NCI-H510A treated with DMSO at 0.1 percent for 48 hours (cell line): ENCODE measurements at regions not wholly inside any gene's neighbourhood (a gene's known extent, or its start where the extent isn't known, plus 50 kb on each side); places are given as distances from the start of the nearest gene placed in this dataset.

ENCODE experiments used
- DNase-seq: peaks from one replicate; lab custom pipeline; 2025; lab: John Stamatoyannopoulos, UW

- DNase-seq: no peak
Measured at GRCh38 chr1:56417646-56418045, 161.7 kb downstream of the PLPP3 start.

- DNase-seq: no peak
Measured at GRCh38 chr1:56416495-56416894, 162.9 kb downstream of the PLPP3 start.

GRCh38 chr1:56415720-56416119, 163.6 kb downstream of the PLPP3 start:
- no peak for DNase-seq

DNA sequence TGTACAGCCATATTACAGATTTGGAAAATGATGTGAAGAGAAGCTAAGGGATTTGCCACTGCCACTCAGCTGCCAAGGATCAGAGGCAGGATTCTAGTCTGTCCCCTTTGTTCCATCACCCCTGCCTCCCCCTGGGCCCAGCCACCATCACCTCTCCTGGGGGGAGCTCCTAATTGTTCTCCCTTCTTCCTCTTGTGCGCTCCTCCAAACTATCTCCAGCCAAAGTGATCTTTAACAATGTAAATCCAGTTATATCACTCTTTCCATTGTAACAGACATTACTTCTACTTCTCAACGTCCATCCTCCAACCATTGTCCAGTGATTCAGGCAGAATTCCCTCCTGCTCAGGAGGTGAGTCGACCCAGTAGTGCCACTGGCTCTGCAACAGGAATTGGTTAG, 164.1 kb downstream of the PLPP3 start:
- DNase-seq: no peak

- peak; percentile 89 for DNase-seq
Measured at GRCh38 chr1:56414728-56415224, 164.6 kb downstream of the PLPP3 start.

- no peak for DNase-seq
Measured at GRCh38 chr1:56413671-56414199, 165.6 kb downstream of the PLPP3 start.

DNA sequence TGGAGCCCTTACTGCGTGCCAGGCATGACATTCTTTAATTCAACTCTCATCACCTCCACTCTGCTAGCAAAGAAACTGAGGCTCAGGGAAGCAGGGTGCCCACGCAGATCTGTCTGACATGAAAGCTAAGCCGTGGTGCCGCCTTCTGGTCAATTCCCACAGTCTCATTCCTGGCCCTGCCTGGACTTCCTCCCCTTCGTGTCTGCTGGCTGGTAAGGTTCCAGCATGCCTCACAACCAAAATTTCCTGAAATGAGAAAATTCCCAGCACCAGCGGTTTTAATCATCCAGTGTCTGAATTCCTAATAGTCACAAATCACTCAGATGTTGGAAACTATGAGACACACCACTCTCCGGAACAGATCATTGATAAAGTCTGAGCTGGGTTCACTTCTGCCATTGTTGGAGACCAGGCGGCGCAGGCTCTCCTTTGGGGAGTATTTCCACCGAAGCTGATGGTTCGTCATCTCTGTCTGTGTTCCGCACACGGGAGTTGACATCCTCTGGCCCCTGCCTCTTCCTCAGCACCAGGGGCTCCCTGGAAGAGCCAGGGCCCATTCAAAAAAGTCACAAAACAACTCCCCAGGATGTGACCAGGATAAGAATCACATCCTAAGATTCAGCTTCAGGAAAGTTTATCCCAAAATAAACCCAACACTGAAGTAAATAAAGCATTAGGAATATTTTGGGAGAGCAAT, 167.7 kb downstream of the PLPP3 start:
- no peak for DNase-seq

DNA sequence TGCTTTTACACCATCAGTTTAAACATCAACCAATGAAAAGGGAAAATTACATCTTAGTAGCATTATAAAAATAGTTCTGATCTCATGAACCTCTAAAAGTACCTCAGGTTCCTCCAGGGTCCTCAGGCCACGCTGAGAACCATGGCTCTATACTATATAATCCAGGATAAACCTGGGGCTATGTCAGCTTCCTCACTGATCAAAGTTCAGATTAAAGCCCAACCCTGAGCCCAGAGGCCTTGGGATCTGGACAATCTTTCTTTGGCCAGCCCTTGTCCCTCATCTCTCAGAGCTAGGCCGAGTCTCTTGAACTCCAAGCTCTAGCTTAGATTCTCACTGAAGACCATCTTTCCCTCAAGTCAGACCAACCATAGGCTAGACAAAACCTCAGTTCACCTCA, 168.3 kb downstream of the PLPP3 start:
- no peak for DNase-seq

DNA sequence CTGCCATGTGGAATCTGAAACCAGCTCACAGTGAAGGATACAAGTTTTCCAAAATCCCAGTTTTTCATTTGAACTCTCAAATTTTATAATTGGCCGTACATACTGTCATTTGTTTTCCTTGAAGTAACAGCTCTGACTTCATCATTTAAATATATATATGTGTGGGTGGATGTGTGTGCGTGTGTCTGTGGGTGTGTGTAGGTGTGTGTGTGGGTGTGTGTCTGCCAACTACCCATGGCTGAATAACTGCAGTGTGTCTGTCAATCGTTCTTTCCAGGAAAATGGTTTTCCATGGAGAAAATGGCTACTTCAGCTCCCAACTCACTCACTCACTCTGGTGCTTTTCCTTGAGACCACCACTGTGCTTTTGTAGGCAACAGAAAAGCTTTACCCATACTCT, 169.0 kb downstream of the PLPP3 start:
- DNase-seq: no peak

- no peak for DNase-seq
Measured at GRCh38 chr1:56409112-56409691, 170.2 kb downstream of the PLPP3 start.

DNA sequence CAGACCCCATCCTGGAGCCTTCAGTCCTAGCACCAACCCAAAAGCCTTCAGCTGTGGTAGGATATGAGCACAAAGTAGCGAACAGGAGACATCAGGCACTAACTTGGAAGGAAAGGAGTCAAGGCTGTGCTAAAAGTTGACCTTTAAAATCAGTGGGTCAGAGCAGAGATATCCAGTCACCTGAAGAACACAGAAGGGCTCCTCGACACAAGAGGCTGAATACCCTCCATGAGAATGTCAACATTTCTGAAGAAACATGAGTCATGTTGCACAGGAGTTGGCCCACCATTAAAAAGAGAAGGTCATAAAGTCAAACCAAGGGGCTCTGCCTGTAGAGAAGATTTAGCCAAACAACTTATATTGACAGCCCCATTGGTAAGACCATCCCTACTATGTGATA, 172.5 kb downstream of the PLPP3 start:
- no peak for DNase-seq

- no peak for DNase-seq
Measured at GRCh38 chr1:56404561-56405030, 174.8 kb downstream of the PLPP3 start.

DNA sequence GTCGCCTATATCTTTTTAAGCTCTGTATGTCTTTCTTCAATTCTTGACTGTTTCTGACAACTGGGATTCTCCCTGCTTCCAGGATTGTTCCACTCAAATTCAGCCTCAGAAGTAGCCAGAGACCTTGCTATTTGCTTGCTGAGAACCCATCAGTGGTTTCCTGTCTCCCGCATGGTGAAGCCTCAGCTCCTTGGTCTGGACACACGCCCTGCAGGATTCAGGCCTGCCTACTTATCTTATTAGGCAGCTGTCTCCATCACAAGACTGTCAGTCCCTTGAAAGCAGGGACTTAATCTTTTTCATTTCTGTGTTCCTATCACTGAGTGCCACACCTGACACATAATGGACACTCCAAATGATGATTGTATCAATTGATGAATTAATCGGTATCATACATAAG, 175.3 kb downstream of the PLPP3 start:
- no peak for DNase-seq

GRCh38 chr1:56403321-56403720, 176.0 kb downstream of the PLPP3 start:
- DNase-seq: no peak

DNA sequence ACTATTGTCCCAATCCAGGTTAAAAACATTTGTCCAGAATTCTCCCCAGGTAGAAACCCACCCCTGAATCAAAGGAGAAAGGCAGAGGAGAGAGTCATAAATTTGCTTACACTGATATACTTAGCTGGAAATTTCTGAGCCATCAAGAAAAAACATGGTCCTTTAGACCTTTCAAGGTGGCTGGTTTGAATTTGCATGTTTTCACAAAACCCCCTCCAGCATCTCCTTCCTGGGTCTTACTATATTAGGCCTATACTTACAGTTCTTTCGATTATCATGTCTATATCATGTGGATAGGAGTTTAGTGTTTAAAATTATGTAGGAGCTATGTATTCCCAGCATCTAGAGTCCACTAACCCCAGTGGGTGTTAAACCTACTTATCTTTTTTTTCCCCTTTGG, 178.2 kb downstream of the PLPP3 start:
- DNase-seq: no peak

- no peak for DNase-seq
Measured at GRCh38 chr1:56400526-56400925, 178.8 kb downstream of the PLPP3 start.

GRCh38 chr1:56399795-56400194, 179.6 kb downstream of the PLPP3 start:
- DNase-seq: no peak

DNA sequence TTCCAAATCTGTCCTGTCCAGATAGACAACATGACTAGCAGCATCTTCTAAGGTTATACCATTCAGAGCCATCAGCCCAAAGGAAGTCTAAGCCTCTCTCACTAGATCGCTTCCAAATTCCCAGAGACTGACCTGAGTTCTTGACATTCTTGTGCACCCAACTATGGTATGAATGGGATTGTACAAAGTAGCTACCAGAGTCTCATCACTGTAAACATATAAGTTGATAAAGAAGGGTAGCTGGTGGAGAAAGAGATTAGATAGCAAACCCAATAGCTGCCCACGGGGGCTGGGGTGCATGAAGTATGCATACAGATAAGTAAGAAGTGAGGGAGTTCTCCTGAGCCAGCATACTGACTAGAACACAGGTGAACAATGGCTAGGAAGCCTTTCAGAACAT, 180.0 kb downstream of the PLPP3 start:
- no peak for DNase-seq

- no peak for DNase-seq
Measured at GRCh38 chr1:56397811-56398231, 181.5 kb downstream of the PLPP3 start.

DNA sequence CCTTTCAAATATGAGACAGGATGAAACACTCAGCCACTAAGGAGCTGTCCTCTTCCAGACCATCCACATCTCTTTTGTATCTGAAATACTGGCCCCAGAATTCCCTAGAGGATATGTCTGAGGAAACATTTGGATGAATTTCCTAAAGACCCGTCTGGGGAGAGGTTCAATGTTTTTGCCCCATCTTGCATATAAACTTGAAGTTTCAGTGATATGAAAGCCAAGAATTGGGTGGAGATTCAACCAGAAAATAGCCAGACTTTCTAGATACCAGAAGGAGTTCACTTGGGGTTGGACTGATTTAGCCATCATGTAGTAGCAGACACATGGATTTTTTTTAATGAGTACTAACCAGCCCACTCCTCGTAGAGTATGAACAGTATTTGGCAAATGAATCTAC, 182.0 kb downstream of the PLPP3 start:
- DNase-seq: no peak

DNA sequence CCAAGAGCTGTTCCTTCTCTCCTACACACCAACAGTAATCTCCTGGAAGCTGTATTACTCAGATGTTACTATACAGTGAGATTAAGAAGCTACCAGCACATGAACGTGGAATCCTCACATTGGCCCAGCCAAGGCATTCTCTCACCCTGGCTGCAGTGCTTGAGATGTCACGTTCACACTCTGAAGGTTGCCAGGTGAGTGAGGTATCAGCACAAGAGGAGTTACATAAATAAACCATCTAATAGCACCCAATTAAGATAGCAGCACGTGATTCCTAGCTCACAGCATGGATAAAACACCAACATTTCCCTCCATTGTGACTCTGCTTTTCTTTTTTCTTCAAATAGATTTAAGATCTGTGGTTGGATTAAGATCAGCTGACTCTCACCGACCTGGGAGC, 182.8 kb downstream of the PLPP3 start:
- DNase-seq: no peak

DNA sequence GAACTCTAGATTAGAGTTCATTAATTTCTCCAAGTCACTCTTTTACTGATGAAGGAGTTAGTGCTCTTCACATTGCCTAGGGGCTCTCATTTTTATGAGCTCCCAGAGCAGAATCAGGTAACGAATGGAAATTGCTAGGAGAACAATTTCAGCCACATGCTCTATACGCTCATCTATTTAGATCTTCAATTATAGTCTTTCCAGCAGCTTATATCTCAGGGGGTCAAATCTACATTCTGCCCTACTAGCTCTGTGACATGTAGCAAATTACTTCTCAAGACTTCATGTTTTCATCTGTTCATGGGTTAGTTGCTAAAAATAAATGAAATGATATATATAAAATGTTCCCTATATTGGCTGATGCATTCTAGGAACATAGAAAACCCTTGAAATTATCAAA, 183.6 kb downstream of the PLPP3 start:
- DNase-seq: no peak

DNA sequence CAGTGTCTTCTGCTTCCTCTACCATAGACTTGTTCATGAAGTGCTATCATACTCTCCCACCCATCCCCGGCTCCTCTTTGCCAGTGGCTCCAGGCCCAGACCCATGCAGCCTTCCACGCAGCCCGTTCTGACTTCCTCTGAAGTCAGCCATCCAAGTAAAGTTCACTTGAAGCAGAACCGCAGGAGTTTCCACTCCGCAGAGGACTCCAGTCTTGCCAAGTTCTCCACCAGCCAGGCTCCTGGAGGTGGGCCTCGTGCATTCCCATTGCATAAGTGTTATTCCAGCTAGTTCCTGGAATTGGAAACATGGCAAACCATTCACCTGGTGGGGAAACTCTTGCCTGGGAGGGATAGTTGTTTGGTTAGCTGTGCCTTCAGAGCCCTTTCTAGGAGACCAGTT, 185.1 kb downstream of the PLPP3 start:
- DNase-seq: no peak
